WTC11 (cell line): ENCODE measurements at regions not wholly inside any gene's neighbourhood (a gene's known extent, or its start where the extent isn't known, plus 50 kb on each side); places are given as distances from the start of the nearest gene placed in this dataset.
"Not testable (repeated sequence)": the region's sequence is repeated elsewhere in the genome, so short reads cannot be mapped to it uniquely, and the experiment has no call there.

Experiments
- ATAC-seq: fragments of 200-7000 bp; cut with Tn5 transposase; 2 replicates; pipeline ENCODE4 v1.10.0; 2021; ENCODE audit warnings: mild to moderate bottlenecking, moderate library complexity
- CTCF ChIA-PET: fragments of 300-600 bp; sonication (Branson Sonifier 250); formaldehyde crosslinking; loops from one replicate; lab custom pipeline; 2021; ENCODE audit warnings: antibody characterized with exemption; lab: Charles Lee
- POLR2A ChIA-PET: fragments of 350-600 bp; sonication (Branson Sonifier 250); formaldehyde crosslinking; loops from one replicate; lab custom pipeline; 2021; ENCODE audit warnings: antibody characterized with exemption; lab: Charles Lee
- DNase-seq: peaks from one replicate; pipeline ENCODE4 v3.0.0; 2021; ENCODE audit warnings: low spot score
- H3K27ac Mint-ChIP-seq: 2 replicates; pipeline ENCODE4 v1.8.0; 2021; ENCODE audit warnings: mixed read lengths
- H3K27me3 Mint-ChIP-seq: 2 replicates; pipeline ENCODE4 v1.8.0; 2021; ENCODE audit warnings: low read depth, mild to moderate bottlenecking, moderate library complexity, mixed read lengths
- H3K36me3 Mint-ChIP-seq: 2 replicates; pipeline ENCODE4 v1.8.0; 2021; ENCODE audit warnings: mixed read lengths
- H3K4me1 Mint-ChIP-seq: 2 replicates; pipeline ENCODE4 v1.8.0; 2022; ENCODE audit warnings: mixed read lengths
- H3K4me3 Mint-ChIP-seq: 2 replicates; pipeline ENCODE4 v1.8.0; 2021; ENCODE audit warnings: mild to moderate bottlenecking, moderate library complexity, mixed read lengths
- H3K9me3 Mint-ChIP-seq: 2 replicates; pipeline ENCODE4 v1.8.0; 2021; ENCODE audit warnings: mixed read lengths
- GABPB1 ChIP-seq: sonication (generic); formaldehyde crosslinking; IDR thresholded peaks from 2 replicates; pipeline ENCODE4 v1.8.1; 2023; ENCODE audit warnings: mild to moderate bottlenecking, missing genetic modification reagents
- HMGXB4 ChIP-seq: sonication (generic); formaldehyde crosslinking; IDR thresholded peaks from 2 replicates; pipeline ENCODE4 v1.8.1; 2023; ENCODE audit warnings: mild to moderate bottlenecking, moderate library complexity, missing genetic modification reagents
- JAZF1 ChIP-seq: fragments of 250-450 bp; sonication (Bioruptor Pico); IDR thresholded peaks from 2 replicates; pipeline ENCODE4 v1.9.0; 2021; ENCODE audit warnings: moderate library complexity, mild to moderate bottlenecking, inconsistent platforms
- JUN ChIP-seq: sonication (generic); formaldehyde crosslinking; IDR thresholded peaks from 2 replicates; pipeline ENCODE4 v1.8.0; 2023; ENCODE audit warnings: mild to moderate bottlenecking, missing genetic modification reagents
- NR2C2 ChIP-seq: sonication (generic); formaldehyde crosslinking; IDR thresholded peaks from 2 replicates; pipeline ENCODE4 v1.8.0; 2022; ENCODE audit warnings: mild to moderate bottlenecking, missing genetic modification reagents
- NR3C1 ChIP-seq: sonication (generic); formaldehyde crosslinking; conservative IDR thresholded peaks from 2 replicates; pipeline ENCODE4 v1.8.1; 2023; ENCODE audit warnings: low read depth, mild to moderate bottlenecking, missing genetic modification reagents
- PRRX2 ChIP-seq: fragments of 250-450 bp; sonication (Bioruptor Pico); IDR thresholded peaks from 2 replicates; pipeline ENCODE4 v1.8.0; 2021; ENCODE audit warnings: mild to moderate bottlenecking
- SOX15 ChIP-seq: fragments of 250-450 bp; sonication (Bioruptor Pico); IDR thresholded peaks from 2 replicates; pipeline ENCODE4 v1.9.0; 2021; ENCODE audit warnings: mild to moderate bottlenecking
- SP1 ChIP-seq: sonication (generic); formaldehyde crosslinking; conservative IDR thresholded peaks from 2 replicates; pipeline ENCODE4 v1.8.1; 2022; ENCODE audit warnings: missing genetic modification reagents
- ZNF138 ChIP-seq: sonication (generic); formaldehyde crosslinking; conservative IDR thresholded peaks from 2 replicates; pipeline ENCODE4 v1.8.1; 2022; ENCODE audit warnings: mild to moderate bottlenecking, moderate library complexity, missing genetic modification reagents
- ZNF263 ChIP-seq: sonication (generic); formaldehyde crosslinking; IDR thresholded peaks from 2 replicates; pipeline ENCODE4 v1.8.1; 2022; ENCODE audit warnings: low read depth, mild to moderate bottlenecking, moderate library complexity, missing genetic modification reagents
- ZSCAN18 ChIP-seq: fragments of 250-450 bp; sonication (Bioruptor Pico); IDR thresholded peaks from 2 replicates; pipeline ENCODE4 v2.1.2; 2022; ENCODE audit warnings: mild to moderate bottlenecking, moderate library complexity
- TF ChIP-seq, protein P1 (sequence below): sonication (generic); formaldehyde crosslinking; IDR thresholded peaks from 2 replicates; pipeline ENCODE4 v1.8.1; 2022; ENCODE audit warnings: low read depth, missing genetic modification reagents, borderline replicate concordance
- TF ChIP-seq, protein P2 (sequence below): fragments of 250-450 bp; sonication (Bioruptor Pico); IDR thresholded peaks from 2 replicates; pipeline ENCODE4 v1.8.0; 2021; ENCODE audit warnings: mild to moderate bottlenecking
- TF ChIP-seq, protein P3 (sequence below): sonication (generic); formaldehyde crosslinking; IDR thresholded peaks from 2 replicates; pipeline ENCODE4 v1.8.1; 2022; ENCODE audit warnings: mild to moderate bottlenecking, moderate library complexity, missing genetic modification reagents
- TF ChIP-seq, protein P4 (sequence below): sonication (generic); formaldehyde crosslinking; IDR thresholded peaks from 2 replicates; pipeline ENCODE4 v1.8.1; 2022; ENCODE audit warnings: mild to moderate bottlenecking, missing genetic modification reagents, moderate library complexity, borderline replicate concordance
- TF ChIP-seq, protein P5 (sequence below): sonication (generic); formaldehyde crosslinking; IDR thresholded peaks from 2 replicates; pipeline ENCODE4 v1.8.0; 2023; ENCODE audit warnings: missing genetic modification reagents, mild to moderate bottlenecking, borderline replicate concordance

- TF ChIP-seq ZNF138 (CRISPR knock-in tag) (no peak), ZNF263 (CRISPR knock-in tag) (no peak)
- TF ChIP-seq, protein P1, sequence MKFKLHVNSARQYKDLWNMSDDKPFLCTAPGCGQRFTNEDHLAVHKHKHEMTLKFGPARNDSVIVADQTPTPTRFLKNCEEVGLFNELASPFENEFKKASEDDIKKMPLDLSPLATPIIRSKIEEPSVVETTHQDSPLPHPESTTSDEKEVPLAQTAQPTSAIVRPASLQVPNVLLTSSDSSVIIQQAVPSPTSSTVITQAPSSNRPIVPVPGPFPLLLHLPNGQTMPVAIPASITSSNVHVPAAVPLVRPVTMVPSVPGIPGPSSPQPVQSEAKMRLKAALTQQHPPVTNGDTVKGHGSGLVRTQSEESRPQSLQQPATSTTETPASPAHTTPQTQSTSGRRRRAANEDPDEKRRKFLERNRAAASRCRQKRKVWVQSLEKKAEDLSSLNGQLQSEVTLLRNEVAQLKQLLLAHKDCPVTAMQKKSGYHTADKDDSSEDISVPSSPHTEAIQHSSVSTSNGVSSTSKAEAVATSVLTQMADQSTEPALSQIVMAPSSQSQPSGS (CRISPR knock-in tag): no peak
These were observed 100.4 kb downstream of the PLSCR2 start (continued) for GRCh38 chr3:146368882-146369523.

DNA sequence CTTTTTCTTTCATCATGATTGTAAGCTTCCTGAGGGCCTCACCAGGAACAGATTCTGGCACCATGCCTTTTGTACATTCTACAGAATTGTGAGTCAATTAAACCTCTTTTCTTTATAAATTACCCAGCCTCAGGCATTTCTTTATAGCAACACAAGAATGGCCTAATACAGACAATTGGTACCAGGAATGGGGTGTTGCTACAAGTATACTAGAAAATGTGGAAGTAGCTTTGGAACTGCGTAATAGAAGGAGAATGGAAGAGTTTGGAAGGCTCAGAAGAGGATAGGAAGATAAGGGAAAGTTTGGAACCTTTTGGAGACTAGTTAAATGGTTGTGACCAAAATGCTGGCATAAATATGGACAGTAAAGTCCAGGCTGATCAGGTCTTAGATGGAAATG, 108.9 kb upstream of the PLSCR4 start:
- Mint-ChIP-seq H3K27me3 (peaks cover 9% of the 10 kb centered on the region; the same call in 1 of the 2 replicates), H3K9me3 (no peaks in the 10 kb centered on the region), H3K27ac (no peak overlapping the region), H3K4me1 (no peaks in the 10 kb centered on the region), H3K4me3 (no peak overlapping the region), H3K36me3 (no peaks in the 10 kb centered on the region; the same call in 1 of the 2 replicates)
- ChIA-PET POLR2A (no interaction called here), CTCF (no interaction called here)
- ATAC-seq: no peak
- no peak for DNase-seq
- TF ChIP-seq GABPB1: no peak

GRCh38 chr3:146354421-146354820, 103.5 kb upstream of the PLSCR4 start:
- POLR2A ChIA-PET, H3K27ac Mint-ChIP-seq, CTCF ChIA-PET, H3K27me3 Mint-ChIP-seq, DNase-seq, H3K4me1 Mint-ChIP-seq, ATAC-seq, H3K4me3 Mint-ChIP-seq: not testable (repeated sequence)
- peaks cover 18% of the 10 kb centered on the region for H3K36me3 Mint-ChIP-seq
- peaks cover 20% of the 10 kb centered on the region for H3K9me3 Mint-ChIP-seq

- Mint-ChIP-seq H3K27me3 (peaks cover 5% of the 10 kb centered on the region), H3K36me3 (peaks cover 26% of the 10 kb centered on the region), H3K27ac (no peak overlapping the region), H3K9me3 (peaks cover 27% of the 10 kb centered on the region), H3K4me1 (peaks cover 36% of the 10 kb centered on the region), H3K4me3 (no peak overlapping the region)
- ATAC-seq: no peak
- POLR2A ChIA-PET: no interaction called here
- no peak for DNase-seq
- CTCF ChIA-PET: no interaction called here
- TF ChIP-seq HMGXB4 (CRISPR knock-in tag) (no peak), GABPB1 (no peak), JUN (CRISPR knock-in tag) (no peak), NR3C1 (no peak), NR2C2 (CRISPR knock-in tag) (no peak), SOX15 (no peak), ZSCAN18 (CRISPR knock-in tag) (no peak), SP1 (no peak), JAZF1 (no peak), PRRX2 (CRISPR knock-in tag) (no peak), ZNF263 (CRISPR knock-in tag) (no peak)
- TF ChIP-seq, protein P2, sequence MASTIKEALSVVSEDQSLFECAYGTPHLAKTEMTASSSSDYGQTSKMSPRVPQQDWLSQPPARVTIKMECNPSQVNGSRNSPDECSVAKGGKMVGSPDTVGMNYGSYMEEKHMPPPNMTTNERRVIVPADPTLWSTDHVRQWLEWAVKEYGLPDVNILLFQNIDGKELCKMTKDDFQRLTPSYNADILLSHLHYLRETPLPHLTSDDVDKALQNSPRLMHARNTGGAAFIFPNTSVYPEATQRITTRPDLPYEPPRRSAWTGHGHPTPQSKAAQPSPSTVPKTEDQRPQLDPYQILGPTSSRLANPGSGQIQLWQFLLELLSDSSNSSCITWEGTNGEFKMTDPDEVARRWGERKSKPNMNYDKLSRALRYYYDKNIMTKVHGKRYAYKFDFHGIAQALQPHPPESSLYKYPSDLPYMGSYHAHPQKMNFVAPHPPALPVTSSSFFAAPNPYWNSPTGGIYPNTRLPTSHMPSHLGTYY (CRISPR knock-in tag): no peak
- TF ChIP-seq, protein P3, sequence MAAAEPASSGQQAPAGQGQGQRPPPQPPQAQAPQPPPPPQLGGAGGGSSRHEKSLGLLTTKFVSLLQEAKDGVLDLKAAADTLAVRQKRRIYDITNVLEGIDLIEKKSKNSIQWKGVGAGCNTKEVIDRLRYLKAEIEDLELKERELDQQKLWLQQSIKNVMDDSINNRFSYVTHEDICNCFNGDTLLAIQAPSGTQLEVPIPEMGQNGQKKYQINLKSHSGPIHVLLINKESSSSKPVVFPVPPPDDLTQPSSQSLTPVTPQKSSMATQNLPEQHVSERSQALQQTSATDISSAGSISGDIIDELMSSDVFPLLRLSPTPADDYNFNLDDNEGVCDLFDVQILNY (CRISPR knock-in tag): no peak
- TF ChIP-seq, protein P4, sequence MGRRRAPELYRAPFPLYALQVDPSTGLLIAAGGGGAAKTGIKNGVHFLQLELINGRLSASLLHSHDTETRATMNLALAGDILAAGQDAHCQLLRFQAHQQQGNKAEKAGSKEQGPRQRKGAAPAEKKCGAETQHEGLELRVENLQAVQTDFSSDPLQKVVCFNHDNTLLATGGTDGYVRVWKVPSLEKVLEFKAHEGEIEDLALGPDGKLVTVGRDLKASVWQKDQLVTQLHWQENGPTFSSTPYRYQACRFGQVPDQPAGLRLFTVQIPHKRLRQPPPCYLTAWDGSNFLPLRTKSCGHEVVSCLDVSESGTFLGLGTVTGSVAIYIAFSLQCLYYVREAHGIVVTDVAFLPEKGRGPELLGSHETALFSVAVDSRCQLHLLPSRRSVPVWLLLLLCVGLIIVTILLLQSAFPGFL (CRISPR knock-in tag): no peak
- TF ChIP-seq, protein P5, sequence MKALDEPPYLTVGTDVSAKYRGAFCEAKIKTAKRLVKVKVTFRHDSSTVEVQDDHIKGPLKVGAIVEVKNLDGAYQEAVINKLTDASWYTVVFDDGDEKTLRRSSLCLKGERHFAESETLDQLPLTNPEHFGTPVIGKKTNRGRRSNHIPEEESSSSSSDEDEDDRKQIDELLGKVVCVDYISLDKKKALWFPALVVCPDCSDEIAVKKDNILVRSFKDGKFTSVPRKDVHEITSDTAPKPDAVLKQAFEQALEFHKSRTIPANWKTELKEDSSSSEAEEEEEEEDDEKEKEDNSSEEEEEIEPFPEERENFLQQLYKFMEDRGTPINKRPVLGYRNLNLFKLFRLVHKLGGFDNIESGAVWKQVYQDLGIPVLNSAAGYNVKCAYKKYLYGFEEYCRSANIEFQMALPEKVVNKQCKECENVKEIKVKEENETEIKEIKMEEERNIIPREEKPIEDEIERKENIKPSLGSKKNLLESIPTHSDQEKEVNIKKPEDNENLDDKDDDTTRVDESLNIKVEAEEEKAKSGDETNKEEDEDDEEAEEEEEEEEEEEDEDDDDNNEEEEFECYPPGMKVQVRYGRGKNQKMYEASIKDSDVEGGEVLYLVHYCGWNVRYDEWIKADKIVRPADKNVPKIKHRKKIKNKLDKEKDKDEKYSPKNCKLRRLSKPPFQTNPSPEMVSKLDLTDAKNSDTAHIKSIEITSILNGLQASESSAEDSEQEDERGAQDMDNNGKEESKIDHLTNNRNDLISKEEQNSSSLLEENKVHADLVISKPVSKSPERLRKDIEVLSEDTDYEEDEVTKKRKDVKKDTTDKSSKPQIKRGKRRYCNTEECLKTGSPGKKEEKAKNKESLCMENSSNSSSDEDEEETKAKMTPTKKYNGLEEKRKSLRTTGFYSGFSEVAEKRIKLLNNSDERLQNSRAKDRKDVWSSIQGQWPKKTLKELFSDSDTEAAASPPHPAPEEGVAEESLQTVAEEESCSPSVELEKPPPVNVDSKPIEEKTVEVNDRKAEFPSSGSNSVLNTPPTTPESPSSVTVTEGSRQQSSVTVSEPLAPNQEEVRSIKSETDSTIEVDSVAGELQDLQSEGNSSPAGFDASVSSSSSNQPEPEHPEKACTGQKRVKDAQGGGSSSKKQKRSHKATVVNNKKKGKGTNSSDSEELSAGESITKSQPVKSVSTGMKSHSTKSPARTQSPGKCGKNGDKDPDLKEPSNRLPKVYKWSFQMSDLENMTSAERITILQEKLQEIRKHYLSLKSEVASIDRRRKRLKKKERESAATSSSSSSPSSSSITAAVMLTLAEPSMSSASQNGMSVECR (CRISPR knock-in tag): no peak
These were observed 99.9 kb upstream of the PLSCR4 start for GRCh38 chr3:146350852-146351251.
